OCI-LY1 (cell line): ENCODE measurements at regions not wholly inside any gene's neighbourhood (a gene's known extent, or its start where the extent isn't known, plus 50 kb on each side); places are given as distances from the start of the nearest gene placed in this dataset.

Experiments used
- H2AFZ ChIP-seq: fragments of 200-600 bp; sonication (generic), shearing (Covaris generic); 2 replicates; pipeline ENCODE4 v1.6.0; 2014; ENCODE audit warnings: antibody characterized with exemption, mild to moderate bottlenecking, low read length
- H3F3A ChIP-seq: fragments of 200-600 bp; sonication (generic), shearing (Covaris generic); 2 replicates; pipeline ENCODE4 v1.6.0; 2014; ENCODE audit warnings: mild to moderate bottlenecking, antibody characterized with exemption, low read length, moderate library complexity; ENCODE audit not compliant: insufficient read depth
- H3K27ac ChIP-seq: fragments of 200-600 bp; sonication (generic); 2 replicates; pipeline ENCODE4 v1.5.1; 2014; ENCODE audit warnings: low read length, mixed run types, mild to moderate bottlenecking, low read depth; ENCODE audit not compliant: poor library complexity, severe bottlenecking
- H3K27me3 ChIP-seq: fragments of 200-600 bp; sonication (generic); 2 replicates; pipeline ENCODE4 v1.6.0; 2014; ENCODE audit warnings: antibody characterized with exemption, mild to moderate bottlenecking, low read length, moderate library complexity; ENCODE audit not compliant: insufficient read depth
- H3K36me3 ChIP-seq: fragments of 200-600 bp; sonication (generic); 2 replicates; pipeline ENCODE4 v1.6.1; 2014; ENCODE audit warnings: mild to moderate bottlenecking, antibody characterized with exemption, low read length, moderate library complexity, mixed read lengths; ENCODE audit not compliant: insufficient read depth
- H3K4me1 ChIP-seq: fragments of 200-600 bp; sonication (generic); 2 replicates; pipeline ENCODE4 v1.5.1; 2014; ENCODE audit warnings: mild to moderate bottlenecking, low read length, moderate library complexity; ENCODE audit not compliant: insufficient read depth, severe bottlenecking
- H3K4me2 ChIP-seq: fragments of 200-600 bp; sonication (generic), shearing (Covaris generic); 2 replicates; pipeline ENCODE4 v1.6.1; 2014; ENCODE audit warnings: low read length
- H3K4me3 ChIP-seq: fragments of 200-600 bp; sonication (generic); 2 replicates; pipeline ENCODE4 v1.5.1; 2014; ENCODE audit warnings: low read length, low read depth, mild to moderate bottlenecking, mixed read lengths; ENCODE audit not compliant: poor library complexity, severe bottlenecking
- H3K79me2 ChIP-seq: fragments of 200-600 bp; shearing (Covaris generic); 2 replicates; pipeline ENCODE4 v1.6.1; 2016; ENCODE audit warnings: mixed run types, low read length, mixed read lengths; ENCODE audit not compliant: insufficient read depth
- H3K9ac ChIP-seq: fragments of 200-600 bp; sonication (generic), shearing (Covaris generic); 2 replicates; pipeline ENCODE4 v1.6.1; 2014; ENCODE audit warnings: mild to moderate bottlenecking, low read length, mixed read lengths
- H3K9me2 ChIP-seq: fragments of 200-600 bp; sonication (generic), shearing (Covaris generic); 2 replicates; pipeline ENCODE4 v1.6.1; 2014; ENCODE audit warnings: low read depth, mild to moderate bottlenecking, low read length, mixed read lengths
- H3K9me3 ChIP-seq: fragments of 200-600 bp; shearing (Covaris generic); 2 replicates; pipeline ENCODE4 v1.6.1; 2014; ENCODE audit warnings: low read length, mixed read lengths
- H4K20me1 ChIP-seq: fragments of 200-600 bp; sonication (generic), shearing (Covaris generic); 2 replicates; pipeline ENCODE4 v1.6.0; 2016; ENCODE audit warnings: mild to moderate bottlenecking, low read length; ENCODE audit not compliant: insufficient read depth
- CTCF ChIP-seq: fragments of 200-600 bp; sonication (generic), shearing (Covaris generic); IDR thresholded peaks from 2 replicates; pipeline ENCODE4 v1.5.1; 2017; ENCODE audit warnings: mild to moderate bottlenecking, antibody characterized with exemption, low read length, moderate library complexity, mixed read lengths
- EZH2 ChIP-seq: fragments of 200-600 bp; sonication (generic), shearing (Covaris generic); IDR thresholded peaks from 2 replicates; pipeline ENCODE4 v1.8.0; 2017; ENCODE audit warnings: borderline replicate concordance, mixed run types, mild to moderate bottlenecking, antibody characterized with exemption, low read length, moderate library complexity, mixed read lengths

- H3K4me2 ChIP-seq: no peak overlapping the region
- TF ChIP-seq CTCF (no peak), EZH2 (no peak)
- H3K4me1 ChIP-seq: peaks cover 6% of the 10 kb centered on the region
- no peak overlapping the region for H3K9ac ChIP-seq
- 0 out of 2 replicates have a peak, but pooled peaks cover 2% of the 10 kb centered on the region for H3K9me3 ChIP-seq
- no peak overlapping the region for H3K27ac ChIP-seq
- no peak overlapping the region for H2AFZ ChIP-seq
- H3K9me2 ChIP-seq: no peaks in the 10 kb centered on the region
- H3K79me2 ChIP-seq: no peaks in the 10 kb centered on the region
- no peaks in the 10 kb centered on the region for H3F3A ChIP-seq
- H4K20me1 ChIP-seq: no peaks in the 10 kb centered on the region
- no peak overlapping the region for H3K4me3 ChIP-seq
- H3K36me3 ChIP-seq: no peaks in the 10 kb centered on the region
- no peaks in the 10 kb centered on the region for H3K27me3 ChIP-seq
Observed at GRCh38 chr2:12202313-12203075, 456.1 kb downstream of the LPIN1 start.

GRCh38 chr2:12203528-12203927 lies 457.1 kb downstream of the LPIN1 start:
- Histone ChIP-seq H3K4me2 (no peak overlapping the region), H3K9me3 (0 out of 2 replicates have a peak, but pooled peaks cover 2% of the 10 kb centered on the region), H3K9ac (no peak overlapping the region), H3F3A (no peaks in the 10 kb centered on the region), H3K4me3 (no peak overlapping the region), H3K27ac (no peak overlapping the region), H3K4me1 (peaks cover 6% of the 10 kb centered on the region), H3K36me3 (no peaks in the 10 kb centered on the region), H3K9me2 (no peaks in the 10 kb centered on the region), H3K79me2 (no peaks in the 10 kb centered on the region), H3K27me3 (no peaks in the 10 kb centered on the region), H2AFZ (no peak overlapping the region), H4K20me1 (no peaks in the 10 kb centered on the region)
- no peak for TF ChIP-seq EZH2
- TF ChIP-seq CTCF: no peak

GRCh38 chr2:12205086-12205485 lies 458.7 kb downstream of the LPIN1 start:
- Histone ChIP-seq H3K79me2 (no peaks in the 10 kb centered on the region), H3K9me2 (no peaks in the 10 kb centered on the region), H3K4me1 (peaks cover 6% of the 10 kb centered on the region), H3K36me3 (no peaks in the 10 kb centered on the region), H2AFZ (no peak overlapping the region), H3K9me3 (0 out of 2 replicates have a peak, but pooled peaks cover 2% of the 10 kb centered on the region), H3F3A (no peaks in the 10 kb centered on the region), H4K20me1 (no peaks in the 10 kb centered on the region), H3K4me2 (no peak overlapping the region), H3K4me3 (no peak overlapping the region), H3K27ac (no peak overlapping the region), H3K27me3 (no peaks in the 10 kb centered on the region), H3K9ac (no peak overlapping the region)
- TF ChIP-seq CTCF: no peak
- TF ChIP-seq EZH2: no peak
